ACC112 (cell line): ENCODE measurements at regions not wholly inside any gene's neighbourhood (a gene's known extent, or its start where the extent isn't known, plus 50 kb on each side); places are given as distances from the start of the nearest gene placed in this dataset.
A peak's percentile ranks its signal among the peaks of the same experiment; 100 is the strongest.

Experiments used
- H2AFZ ChIP-seq: fragments of 200-600 bp; sonication (generic); one replicate; pipeline ENCODE4 v1.6.0; 2017; ENCODE audit warnings: antibody characterized with exemption, low read length; ENCODE audit not compliant: unreplicated experiment
- H3K27ac ChIP-seq: fragments of 200-600 bp; sonication (generic); 2 replicates; pipeline ENCODE4 v1.5.1; 2014; ENCODE audit warnings: low read depth, mild to moderate bottlenecking, antibody characterized with exemption, low read length, moderate library complexity
- H3K27me3 ChIP-seq: fragments of 200-600 bp; sonication (generic); 2 replicates; pipeline ENCODE4 v1.6.1; 2014; ENCODE audit warnings: mild to moderate bottlenecking, antibody characterized with exemption, low read length, moderate library complexity, mixed read lengths; ENCODE audit not compliant: insufficient read depth
- H3K36me3 ChIP-seq: fragments of 200-600 bp; sonication (generic); 2 replicates; pipeline ENCODE4 v1.6.1; 2016; ENCODE audit warnings: mild to moderate bottlenecking, antibody characterized with exemption, low read length, moderate library complexity, mixed read lengths; ENCODE audit not compliant: insufficient read depth
- H3K4me1 ChIP-seq: fragments of 200-600 bp; sonication (generic); one replicate; pipeline ENCODE4 v1.6.1; 2016; ENCODE audit warnings: low read length, mixed read lengths; ENCODE audit not compliant: insufficient read depth, unreplicated experiment, control insufficient read depth
- H3K4me3 ChIP-seq: fragments of 200-600 bp; sonication (generic); 2 replicates; pipeline ENCODE4 v1.5.1; 2014; ENCODE audit warnings: mild to moderate bottlenecking, low read depth, low read length
- H3K79me2 ChIP-seq: fragments of 200-600 bp; sonication (generic); one replicate; pipeline ENCODE4 v1.6.0; 2016; ENCODE audit warnings: low read length; ENCODE audit not compliant: control insufficient read depth, unreplicated experiment, insufficient read depth

GRCh38 chr5:145483212-145483611 is 351.9 kb downstream of the PRELID2 start:
- peak overlapping the region; percentile 39 for H2AFZ ChIP-seq

GRCh38 chr5:145479857-145480256 is 355.3 kb downstream of the PRELID2 start:
- H2AFZ ChIP-seq: no peak overlapping the region
- H3K27me3 ChIP-seq: no peaks in the 10 kb centered on the region
- peak overlapping the region; percentile 74 for H3K27ac ChIP-seq
- H3K36me3 ChIP-seq: no peaks in the 10 kb centered on the region
- peaks cover 42% of the 10 kb centered on the region for H3K4me1 ChIP-seq
- H3K4me3 ChIP-seq: no peak overlapping the region; the same call in 1 of the 2 replicates
- H3K79me2 ChIP-seq: no peaks in the 10 kb centered on the region

More at GRCh38 chr5:145483212-145483611, 351.9 kb downstream of the PRELID2 start:
- Histone ChIP-seq H3K4me1 (peaks cover 44% of the 10 kb centered on the region), H3K4me3 (no peak overlapping the region), H3K27me3 (no peaks in the 10 kb centered on the region), H3K27ac (peak overlapping the region; percentile 80), H3K36me3 (no peaks in the 10 kb centered on the region), H3K79me2 (no peaks in the 10 kb centered on the region)

- Histone ChIP-seq H3K79me2 (no peaks in the 10 kb centered on the region), H3K27ac (peak overlapping the region; percentile 74), H3K4me1 (peaks cover 38% of the 10 kb centered on the region), H3K4me3 (peak overlapping the region; percentile 13; the same call in 1 of the 2 replicates), H3K36me3 (no peaks in the 10 kb centered on the region), H3K27me3 (no peaks in the 10 kb centered on the region), H2AFZ (peak overlapping the region; percentile 48)
Observed at GRCh38 chr5:145479271-145479670, 355.9 kb downstream of the PRELID2 start.

- H3K27ac ChIP-seq: peak overlapping the region; percentile 74
Observed at GRCh38 chr5:145478651-145479050, 356.5 kb downstream of the PRELID2 start.

GRCh38 chr5:145473042-145473642 is 362.0 kb downstream of the PRELID2 start:
- Histone ChIP-seq H3K4me3 (no peak overlapping the region), H2AFZ (no peak overlapping the region), H3K36me3 (no peaks in the 10 kb centered on the region), H3K27ac (no peak overlapping the region), H3K79me2 (no peaks in the 10 kb centered on the region), H3K27me3 (no peaks in the 10 kb centered on the region), H3K4me1 (peaks cover 26% of the 10 kb centered on the region)

More at GRCh38 chr5:145478651-145479050, 356.5 kb downstream of the PRELID2 start:
- no peaks in the 10 kb centered on the region for H3K79me2 ChIP-seq
- H3K27me3 ChIP-seq: no peaks in the 10 kb centered on the region
- H3K36me3 ChIP-seq: no peaks in the 10 kb centered on the region
- peak overlapping the region; percentile 48 for H2AFZ ChIP-seq
- H3K4me1 ChIP-seq: peaks cover 34% of the 10 kb centered on the region
- H3K4me3 ChIP-seq: peak overlapping the region; percentile 13; the same call in 1 of the 2 replicates

GRCh38 chr5:145471831-145472612 is 363.1 kb downstream of the PRELID2 start:
- peaks cover 26% of the 10 kb centered on the region for H3K4me1 ChIP-seq
- H3K27ac ChIP-seq: no peak overlapping the region
- H2AFZ ChIP-seq: peak overlapping the region; percentile 56
- H3K79me2 ChIP-seq: no peaks in the 10 kb centered on the region
- H3K4me3 ChIP-seq: no peak overlapping the region
- H3K27me3 ChIP-seq: no peaks in the 10 kb centered on the region
- H3K36me3 ChIP-seq: no peaks in the 10 kb centered on the region

GRCh38 chr5:145471026-145471425 is 364.1 kb downstream of the PRELID2 start:
- Histone ChIP-seq H3K27me3 (no peaks in the 10 kb centered on the region), H3K79me2 (no peaks in the 10 kb centered on the region), H2AFZ (no peak overlapping the region), H3K27ac (no peak overlapping the region), H3K36me3 (no peaks in the 10 kb centered on the region), H3K4me1 (peaks cover 26% of the 10 kb centered on the region), H3K4me3 (no peak overlapping the region)

- no peaks in the 10 kb centered on the region for H3K79me2 ChIP-seq
- H3K27me3 ChIP-seq: no peaks in the 10 kb centered on the region
- H3K4me1 ChIP-seq: peaks cover 26% of the 10 kb centered on the region
- no peak overlapping the region for H3K27ac ChIP-seq
- H3K4me3 ChIP-seq: no peak overlapping the region
- H2AFZ ChIP-seq: no peak overlapping the region
- no peaks in the 10 kb centered on the region for H3K36me3 ChIP-seq
Observed at GRCh38 chr5:145470396-145470979, 364.7 kb downstream of the PRELID2 start.

GRCh38 chr5:145467446-145467845 is 367.7 kb downstream of the PRELID2 start:
- Histone ChIP-seq H3K4me1 (peaks cover 20% of the 10 kb centered on the region), H2AFZ (no peak overlapping the region), H3K4me3 (no peak overlapping the region), H3K79me2 (no peaks in the 10 kb centered on the region), H3K27ac (no peak overlapping the region), H3K36me3 (no peaks in the 10 kb centered on the region), H3K27me3 (no peaks in the 10 kb centered on the region)

- H2AFZ ChIP-seq: no peak overlapping the region
- peaks cover 11% of the 10 kb centered on the region for H3K4me1 ChIP-seq
- no peaks in the 10 kb centered on the region for H3K36me3 ChIP-seq
- no peak overlapping the region for H3K4me3 ChIP-seq
- no peak overlapping the region for H3K27ac ChIP-seq
- H3K79me2 ChIP-seq: no peaks in the 10 kb centered on the region
- H3K27me3 ChIP-seq: no peaks in the 10 kb centered on the region
Observed at GRCh38 chr5:145466533-145466932, 368.6 kb downstream of the PRELID2 start.
